GM19025 (cell line): ENCODE measurements at regions not wholly inside any gene's neighbourhood (a gene's known extent, or its start where the extent isn't known, plus 50 kb on each side); places are given as distances from the start of the nearest gene placed in this dataset.

ENCODE experiments used
- ATAC-seq: cut with Tn5 transposase; IDR thresholded peaks from one replicate; pipeline ENCODE4 v1.9.1; 2021; ENCODE audit warnings: mild to moderate bottlenecking, low read depth, moderate library complexity; ENCODE audit not compliant: unreplicated experiment

GRCh38 chr14:96637521-96637920 is 135.3 kb downstream of the PAPOLA start:
- ATAC-seq, result no peak

GRCh38 chr14:96638041-96638855 is 136.1 kb downstream of the PAPOLA start:
- no peak for ATAC-seq

- no peak for ATAC-seq
These were observed 137.4 kb downstream of the PAPOLA start for GRCh38 chr14:96639550-96639949.

GRCh38 chr14:96648506-96649326 is 146.5 kb downstream of the PAPOLA start:
- ATAC-seq, result no peak

GRCh38 chr14:96649327-96649601 is 147.1 kb downstream of the PAPOLA start:
- ATAC-seq, result no peak

- no peak for ATAC-seq
These were observed 143.6 kb upstream of the VRK1 start for GRCh38 chr14:96653597-96653996.

GRCh38 chr14:96658611-96659010 is 138.6 kb upstream of the VRK1 start:
- no peak for ATAC-seq

GRCh38 chr14:96660123-96660522 is 137.1 kb upstream of the VRK1 start:
- no peak for ATAC-seq

GRCh38 chr14:96660667-96661066 is 136.5 kb upstream of the VRK1 start:
- no peak for ATAC-seq

- ATAC-seq, result no peak
These were observed 135.8 kb upstream of the VRK1 start for GRCh38 chr14:96661244-96661969.

GRCh38 chr14:96662116-96662970 is 134.8 kb upstream of the VRK1 start:
- no peak for ATAC-seq

- no peak for ATAC-seq
These were observed 134.1 kb upstream of the VRK1 start for GRCh38 chr14:96663076-96663475.

GRCh38 chr14:96663491-96664067 is 133.6 kb upstream of the VRK1 start:
- ATAC-seq, result no peak

GRCh38 chr14:96666088-96666487 is 131.1 kb upstream of the VRK1 start:
- no peak for ATAC-seq

GRCh38 chr14:96670391-96670790 is 126.8 kb upstream of the VRK1 start:
- no peak for ATAC-seq

GRCh38 chr14:96671218-96671617 is 126.0 kb upstream of the VRK1 start:
- no peak for ATAC-seq

GRCh38 chr14:96673706-96674105 is 123.5 kb upstream of the VRK1 start:
- no peak for ATAC-seq

- no peak for ATAC-seq
These were observed 123.1 kb upstream of the VRK1 start for GRCh38 chr14:96674121-96674520.

GRCh38 chr14:96676166-96676565 is 121.0 kb upstream of the VRK1 start:
- ATAC-seq, result no peak

GRCh38 chr14:96681829-96682228 is 115.4 kb upstream of the VRK1 start:
- ATAC-seq, result no peak
